Immature natural killer cell (primary cell): ENCODE measurements at regions not wholly inside any gene's neighbourhood (a gene's known extent, or its start where the extent isn't known, plus 50 kb on each side); places are given as distances from the start of the nearest gene placed in this dataset.

Experiments used
- DNase-seq, 3 donors: peaks; one replicate each; pipeline ENCODE4 v3.0.0; 2022; ENCODE audit warnings: mixed read lengths in 1 of 3
- H3K27ac Mint-ChIP-seq, 6 donors: one replicate each; pipeline ENCODE4 v1.8.0; 2020; ENCODE audit warnings: mixed read lengths in 6 of 6, mild to moderate bottlenecking in 5 of 6, inconsistent platforms in 4 of 6, moderate library complexity in 3 of 6
- H3K27me3 Mint-ChIP-seq, 3 donors: one replicate each; pipeline ENCODE4 v1.8.0; 2020 to 2021; ENCODE audit warnings: low read depth in 3 of 3, mild to moderate bottlenecking in 3 of 3, mixed read lengths in 3 of 3, moderate library complexity in 3 of 3, inconsistent platforms in 1 of 3
- H3K36me3 Mint-ChIP-seq, 3 donors: one replicate each; pipeline ENCODE4 v1.8.0; 2020; ENCODE audit warnings: mixed read lengths in 3 of 3, inconsistent platforms in 2 of 3, mild to moderate bottlenecking in 2 of 3
- H3K4me1 Mint-ChIP-seq, 2 donors: one replicate each; pipeline ENCODE4 v1.8.0; 2020; ENCODE audit warnings: inconsistent platforms in 2 of 2, mild to moderate bottlenecking in 2 of 2, mixed read lengths in 2 of 2, moderate library complexity in 1 of 2
- H3K4me3 Mint-ChIP-seq, 5 donors: one replicate each; pipeline ENCODE4 v1.8.0; 2020; ENCODE audit warnings: mild to moderate bottlenecking in 5 of 5, mixed read lengths in 5 of 5, inconsistent platforms in 3 of 5, moderate library complexity in 3 of 5
- H3K9me3 Mint-ChIP-seq, 6 donors: one replicate each; pipeline ENCODE4 v1.8.0; 2020; ENCODE audit warnings: mild to moderate bottlenecking in 6 of 6, mixed read lengths in 6 of 6, inconsistent platforms in 4 of 6, moderate library complexity in 3 of 6

DNA sequence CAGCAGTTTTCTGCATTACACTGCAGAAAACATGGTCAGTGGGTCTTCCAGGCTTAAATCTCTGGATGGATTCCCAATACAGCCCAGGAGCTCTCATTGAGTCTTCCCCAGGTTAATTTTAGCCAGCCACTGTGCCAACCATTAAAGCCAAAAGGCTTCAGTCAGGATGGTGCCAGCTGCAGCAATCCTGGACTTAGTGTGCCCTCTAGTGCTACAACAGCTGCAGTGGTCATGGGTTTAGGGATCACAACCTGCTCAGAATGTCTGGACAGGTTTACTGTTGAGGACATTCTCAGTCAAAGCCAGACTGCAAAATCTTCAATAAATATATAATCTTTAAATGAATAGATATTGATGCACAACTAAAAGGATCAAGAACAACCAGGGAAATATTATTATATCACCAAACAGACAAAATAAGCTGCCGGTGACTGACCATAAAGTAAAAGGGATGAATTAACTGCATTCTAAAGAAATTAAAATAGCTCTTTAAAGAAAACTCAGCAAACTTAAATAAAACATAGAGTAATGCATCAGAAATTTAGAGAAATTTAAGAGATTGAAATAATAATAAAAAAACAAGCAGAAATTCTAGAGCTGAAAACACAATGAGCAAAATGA, 639.9 kb downstream of the SPOCK3 start:
- no peaks in the 10 kb centered on the region for H3K36me3 Mint-ChIP-seq
- H3K9me3 Mint-ChIP-seq: peaks cover 2 to 28% (median 9%) of the 10 kb centered on the region in 6 donors

DNA sequence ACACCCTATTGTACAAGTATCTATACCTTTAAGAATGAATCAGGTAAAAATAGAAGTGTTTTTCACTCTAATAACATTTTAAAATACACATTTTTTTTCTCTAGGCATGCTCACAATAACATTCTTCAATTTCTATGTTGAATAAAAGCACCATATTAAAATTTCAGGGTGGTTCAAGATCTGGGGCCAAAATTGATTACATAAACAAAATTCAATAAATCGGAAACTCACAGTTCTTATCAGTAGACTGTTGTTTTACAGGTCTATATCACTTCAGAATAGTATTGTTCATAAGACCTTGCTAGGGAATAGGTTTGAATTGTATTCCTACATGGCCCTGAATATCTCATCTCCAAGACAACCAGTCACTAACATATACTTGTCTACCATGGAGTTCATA, 634.0 kb downstream of the SPOCK3 start:
- Mint-ChIP-seq H3K4me3 (no peak overlapping the region), H3K36me3 (no peaks in the 10 kb centered on the region), H3K4me1 (no peaks in the 10 kb centered on the region), H3K27me3 (peaks cover 1 to 2% (median 2%) of the 10 kb centered on the region in 3 donors), H3K27ac (no peak overlapping the region), H3K9me3 (peaks cover 3 to 36% (median 17%) of the 10 kb centered on the region in 6 donors)
- DNase-seq: no peak

More for the DNA sequence above, 639.9 kb downstream of the SPOCK3 start:
- Mint-ChIP-seq H3K4me1 (no peaks in the 10 kb centered on the region), H3K4me3 (no peak overlapping the region), H3K27ac (no peak overlapping the region), H3K27me3 (no peaks in the 10 kb centered on the region)
- DNase-seq: no peak

- Mint-ChIP-seq H3K27ac (no peak overlapping the region), H3K4me3 (no peak overlapping the region), H3K4me1 (no peaks in the 10 kb centered on the region), H3K9me3 (peaks cover 2 to 30% (median 20%) of the 10 kb centered on the region in 6 donors), H3K36me3 (no peaks in the 10 kb centered on the region), H3K27me3 (peaks cover 1 to 2% (median 2%) of the 10 kb centered on the region in 3 donors)
- no peak for DNase-seq
Observed at GRCh38 chr4:166602068-166602467, 632.2 kb downstream of the SPOCK3 start.

- Mint-ChIP-seq H3K9me3 (peaks cover 0 to 33% (median 9%) of the 10 kb centered on the region in 6 donors), H3K27me3 (no peaks in the 10 kb centered on the region), H3K4me1 (no peaks in the 10 kb centered on the region), H3K27ac (no peak overlapping the region), H3K4me3 (no peak overlapping the region), H3K36me3 (peaks cover 0 to 3% (median 0%) of the 10 kb centered on the region in 3 donors)
- DNase-seq: no peak
Observed at GRCh38 chr4:166622425-166622977, 611.8 kb downstream of the SPOCK3 start.

GRCh38 chr4:166625018-166625637, 609.2 kb downstream of the SPOCK3 start:
- Mint-ChIP-seq H3K4me3 (no peak overlapping the region), H3K4me1 (no peaks in the 10 kb centered on the region), H3K27ac (no peak overlapping the region), H3K36me3 (peaks cover 0 to 3% (median 0%) of the 10 kb centered on the region in 3 donors), H3K9me3 (peaks cover 0 to 36% (median 11%) of the 10 kb centered on the region in 6 donors), H3K27me3 (no peaks in the 10 kb centered on the region)
- DNase-seq: no peak

DNA sequence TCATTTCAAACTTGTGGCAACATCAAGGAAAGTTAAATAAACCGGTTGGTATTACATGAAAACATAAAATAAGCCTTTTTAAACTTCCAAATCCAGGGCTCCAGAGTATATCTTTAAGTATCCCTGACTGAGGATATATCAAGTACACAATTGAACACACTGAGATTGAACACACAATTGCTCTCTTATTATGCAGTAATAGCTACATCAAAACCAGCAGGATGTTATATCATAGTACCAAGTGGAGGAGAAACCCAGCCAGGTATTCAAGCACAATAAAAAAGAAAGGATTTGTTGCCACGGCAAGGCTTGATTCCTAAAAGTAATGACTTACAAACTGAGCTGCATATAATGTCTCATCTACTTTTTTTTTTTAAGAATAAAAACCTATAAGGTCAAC, 605.8 kb downstream of the SPOCK3 start:
- peaks cover 6 to 27% (median 11%) of the 10 kb centered on the region in 6 donors for H3K9me3 Mint-ChIP-seq
- H3K36me3 Mint-ChIP-seq: no peaks in the 10 kb centered on the region
- no peak overlapping the region for H3K27ac Mint-ChIP-seq
- no peaks in the 10 kb centered on the region for H3K27me3 Mint-ChIP-seq
- no peak overlapping the region for H3K4me3 Mint-ChIP-seq
- H3K4me1 Mint-ChIP-seq: no peaks in the 10 kb centered on the region
- no peak for DNase-seq

GRCh38 chr4:166635367-166635766, 598.9 kb downstream of the SPOCK3 start:
- H3K27ac Mint-ChIP-seq: no peak overlapping the region
- no peak for DNase-seq
- H3K4me1 Mint-ChIP-seq: no peaks in the 10 kb centered on the region
- peaks cover 0 to 2% (median 0%) of the 10 kb centered on the region in 3 donors for H3K27me3 Mint-ChIP-seq
- H3K4me3 Mint-ChIP-seq: no peak overlapping the region
- peaks cover 14 to 61% (median 35%) of the 10 kb centered on the region in 6 donors for H3K9me3 Mint-ChIP-seq
- no peaks in the 10 kb centered on the region for H3K36me3 Mint-ChIP-seq

DNA sequence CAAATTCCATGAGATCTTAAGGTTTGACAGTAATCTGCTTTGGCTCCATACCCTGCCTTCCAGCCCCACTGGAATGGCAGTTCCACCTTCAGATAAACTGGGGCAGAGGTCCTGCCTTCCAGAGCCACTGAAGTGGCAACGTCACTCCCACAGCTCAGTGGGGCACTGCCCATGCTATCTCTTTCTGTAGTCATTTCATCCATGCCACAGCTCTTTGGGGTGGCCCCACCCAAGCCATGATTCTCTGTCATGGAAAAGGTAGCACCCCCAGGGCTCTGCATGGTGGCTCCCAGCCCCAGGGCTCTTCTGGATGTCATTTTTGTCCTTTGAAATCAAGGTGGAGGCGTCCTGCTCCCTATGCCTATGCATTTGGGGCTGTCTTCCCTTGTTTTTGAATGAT, 596.5 kb downstream of the SPOCK3 start:
- Mint-ChIP-seq H3K4me1 (no peaks in the 10 kb centered on the region), H3K36me3 (no peaks in the 10 kb centered on the region), H3K9me3 (peaks cover 14 to 59% (median 32%) of the 10 kb centered on the region in 6 donors), H3K27ac (no peak overlapping the region), H3K27me3 (peaks cover 0 to 2% (median 0%) of the 10 kb centered on the region in 3 donors), H3K4me3 (no peak overlapping the region)
- no peak for DNase-seq

DNA sequence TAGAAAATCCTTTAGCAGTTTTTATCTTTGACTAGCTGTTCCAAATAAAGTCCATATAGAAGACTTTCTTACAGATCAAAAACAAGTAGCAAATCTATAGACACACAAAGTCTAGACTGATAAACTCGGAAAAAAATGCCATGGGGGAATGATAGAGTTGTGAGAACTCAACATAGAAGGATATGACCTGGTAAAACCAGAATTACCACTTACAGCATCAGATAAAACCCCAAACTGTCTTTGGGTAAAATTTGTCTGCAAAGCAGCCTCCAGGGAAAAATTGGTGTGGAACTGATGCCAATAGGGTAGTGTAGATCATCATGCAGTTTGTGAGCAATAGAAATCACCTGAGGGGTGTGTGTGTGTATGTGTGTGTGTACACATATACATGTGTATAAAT, 579.1 kb downstream of the SPOCK3 start:
- Mint-ChIP-seq H3K4me1 (no peaks in the 10 kb centered on the region), H3K9me3 (peaks cover 9 to 44% (median 21%) of the 10 kb centered on the region in 6 donors), H3K4me3 (no peak overlapping the region), H3K27ac (no peak overlapping the region), H3K27me3 (no peaks in the 10 kb centered on the region), H3K36me3 (no peaks in the 10 kb centered on the region)
- no peak for DNase-seq

DNA sequence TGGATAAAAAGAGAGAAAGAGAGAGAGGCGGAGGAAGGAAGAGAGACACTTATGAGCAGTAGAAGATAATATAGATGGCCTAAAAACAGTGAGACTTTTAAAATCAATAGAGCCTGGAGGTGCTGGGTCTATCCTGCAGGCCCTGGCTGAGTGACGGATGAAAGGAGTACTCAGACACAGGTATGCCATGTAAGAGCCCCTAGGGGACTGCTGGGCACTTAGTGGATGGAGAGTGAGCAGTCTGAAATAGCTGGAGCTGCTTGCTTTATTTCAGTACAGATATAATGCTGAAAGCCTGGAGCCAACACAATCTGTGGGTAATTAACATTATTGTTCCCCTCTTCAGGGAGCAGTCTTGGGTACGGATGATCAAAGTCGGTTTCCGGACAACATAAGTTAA, 578.6 kb downstream of the SPOCK3 start:
- H3K27me3 Mint-ChIP-seq: no peaks in the 10 kb centered on the region
- H3K4me3 Mint-ChIP-seq: no peak overlapping the region
- H3K4me1 Mint-ChIP-seq: no peaks in the 10 kb centered on the region
- H3K36me3 Mint-ChIP-seq: no peaks in the 10 kb centered on the region
- no peak overlapping the region for H3K27ac Mint-ChIP-seq
- H3K9me3 Mint-ChIP-seq: peaks cover 9 to 49% (median 22%) of the 10 kb centered on the region in 6 donors
- no peak for DNase-seq

DNA sequence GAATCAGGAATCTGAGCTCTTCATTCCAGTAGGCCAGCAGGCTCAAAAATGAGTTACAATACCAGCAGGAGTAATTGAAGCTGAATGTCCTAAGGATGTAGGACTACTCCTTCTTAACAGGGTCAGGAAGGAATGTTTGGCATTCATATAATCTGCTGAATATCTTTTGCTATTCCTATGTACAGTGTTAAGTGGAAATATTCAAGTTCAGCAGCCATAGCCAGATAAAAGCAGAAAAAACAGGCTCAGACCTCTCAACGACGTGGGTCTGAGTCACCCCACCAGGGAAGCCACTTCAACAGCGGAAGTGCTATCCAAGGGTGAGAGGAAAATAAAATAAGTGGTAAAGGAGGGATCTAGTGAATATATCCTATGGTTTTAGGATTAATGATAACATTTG, 577.0 kb downstream of the SPOCK3 start:
- Mint-ChIP-seq H3K27me3 (no peaks in the 10 kb centered on the region), H3K4me3 (no peak overlapping the region)

GRCh38 chr4:166658585-166658984, 575.7 kb downstream of the SPOCK3 start:
- Mint-ChIP-seq H3K36me3 (no peaks in the 10 kb centered on the region), H3K4me3 (no peak overlapping the region), H3K4me1 (no peaks in the 10 kb centered on the region), H3K9me3 (peaks cover 3 to 53% (median 27%) of the 10 kb centered on the region in 6 donors), H3K27ac (no peak overlapping the region), H3K27me3 (peaks cover 0 to 3% (median 0%) of the 10 kb centered on the region in 3 donors)
- DNase-seq: no peak

More for the DNA sequence above, 577.0 kb downstream of the SPOCK3 start:
- Mint-ChIP-seq H3K4me1 (no peaks in the 10 kb centered on the region), H3K36me3 (no peaks in the 10 kb centered on the region), H3K9me3 (peaks cover 5 to 45% (median 20%) of the 10 kb centered on the region in 6 donors), H3K27ac (no peak overlapping the region)
- DNase-seq: no peak

GRCh38 chr4:166662266-166662843, 571.9 kb downstream of the SPOCK3 start:
- H3K9me3 Mint-ChIP-seq: peaks cover 3 to 29% (median 19%) of the 10 kb centered on the region in 6 donors
- H3K4me3 Mint-ChIP-seq: no peak overlapping the region
- peaks cover 0 to 3% (median 0%) of the 10 kb centered on the region in 3 donors for H3K27me3 Mint-ChIP-seq
- DNase-seq: no peak
- H3K36me3 Mint-ChIP-seq: no peaks in the 10 kb centered on the region
- H3K27ac Mint-ChIP-seq: no peak overlapping the region
- H3K4me1 Mint-ChIP-seq: no peaks in the 10 kb centered on the region

GRCh38 chr4:166670341-166670740, 564.0 kb downstream of the SPOCK3 start:
- no peak overlapping the region for H3K27ac Mint-ChIP-seq
- H3K27me3 Mint-ChIP-seq: no peaks in the 10 kb centered on the region
- H3K4me3 Mint-ChIP-seq: no peak overlapping the region
- no peaks in the 10 kb centered on the region for H3K36me3 Mint-ChIP-seq
- no peak for DNase-seq
- H3K4me1 Mint-ChIP-seq: no peaks in the 10 kb centered on the region
- H3K9me3 Mint-ChIP-seq: peaks cover 2 to 29% (median 14%) of the 10 kb centered on the region in 6 donors
